GM19463 (cell line): ENCODE measurements at regions not wholly inside any gene's neighbourhood (a gene's known extent, or its start where the extent isn't known, plus 50 kb on each side); places are given as distances from the start of the nearest gene placed in this dataset.

Experiments used
- ATAC-seq: cut with Tn5 transposase; IDR thresholded peaks from one replicate; pipeline ENCODE4 v1.9.1; 2021; ENCODE audit warnings: mild to moderate bottlenecking, moderate library complexity; ENCODE audit not compliant: unreplicated experiment

DNA sequence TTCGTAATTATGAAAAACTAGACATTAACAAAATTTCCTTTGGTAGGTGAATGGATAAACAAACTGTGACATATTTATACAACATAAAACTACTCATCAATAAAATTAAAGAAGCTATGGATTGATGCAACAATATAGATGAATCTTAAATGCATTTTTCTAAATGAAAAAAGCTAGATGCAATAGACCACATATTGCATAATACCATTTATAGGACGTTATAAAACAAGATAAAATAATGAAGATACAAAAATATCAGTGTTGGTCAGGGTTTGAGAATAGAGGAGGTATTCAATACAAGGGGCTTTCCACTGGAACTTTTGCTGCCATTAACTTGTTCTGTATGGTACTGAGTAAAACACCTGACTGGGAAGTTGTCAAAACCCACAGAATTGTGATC lies 314.4 kb downstream of the GRB14 start:
- no peak for ATAC-seq

DNA sequence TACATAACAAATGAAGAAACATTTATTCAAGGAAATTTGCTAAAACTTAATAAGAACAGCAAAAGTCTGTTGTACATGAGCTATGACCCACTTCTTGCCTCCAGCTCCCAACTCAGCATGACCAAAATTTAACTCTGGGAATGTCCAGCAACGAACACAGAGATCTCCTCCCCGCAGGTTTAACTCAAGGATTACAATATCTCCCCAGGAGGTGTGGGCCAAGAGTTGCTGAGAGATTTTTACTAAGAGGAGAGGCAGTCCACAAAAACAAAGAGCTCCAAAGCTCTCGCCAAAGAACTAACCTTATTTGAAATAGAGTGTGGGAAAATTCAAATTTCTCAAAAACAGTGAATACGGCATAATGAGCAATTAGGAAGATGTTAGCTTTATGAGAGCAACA lies 318.5 kb downstream of the GRB14 start:
- no peak for ATAC-seq

DNA sequence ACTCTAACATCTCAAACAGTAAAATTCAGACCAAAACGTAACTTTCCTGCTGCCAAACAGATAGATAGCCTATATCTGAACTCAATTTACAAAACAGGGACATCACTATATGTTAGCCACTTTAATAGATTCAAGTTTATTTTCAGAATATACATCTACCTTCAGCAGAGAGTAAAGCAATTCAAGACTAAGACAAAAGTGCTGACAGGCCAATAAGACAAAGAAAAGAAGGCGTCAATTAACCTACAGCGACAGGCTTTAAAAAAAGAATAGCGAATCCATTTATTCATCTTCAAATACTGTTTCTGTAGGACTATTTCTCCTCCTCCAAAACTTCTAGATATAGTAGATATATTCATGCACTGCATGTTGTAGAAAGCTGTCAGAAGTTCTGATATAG lies 333.0 kb downstream of the GRB14 start:
- ATAC-seq, result no peak

DNA sequence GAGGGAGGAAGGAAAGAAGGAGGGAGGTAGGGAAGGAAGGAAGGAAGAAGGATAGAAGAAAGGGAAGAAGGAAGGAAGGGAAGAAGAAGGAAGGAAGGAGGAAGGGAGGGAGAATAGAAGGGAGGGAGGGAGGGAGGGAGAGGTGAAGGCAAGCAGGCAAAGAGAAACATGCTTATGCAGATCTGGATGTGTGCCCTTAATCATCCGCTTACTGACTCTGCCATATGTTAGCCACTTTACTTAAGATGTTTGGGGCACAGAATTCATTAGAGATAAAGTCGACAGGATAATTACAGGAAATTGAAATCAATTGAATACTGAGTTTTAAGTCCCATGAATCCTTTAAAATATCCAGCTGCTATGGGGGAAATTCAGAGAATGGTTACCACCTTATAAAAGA lies 334.2 kb downstream of the GRB14 start:
- ATAC-seq, result no peak

DNA sequence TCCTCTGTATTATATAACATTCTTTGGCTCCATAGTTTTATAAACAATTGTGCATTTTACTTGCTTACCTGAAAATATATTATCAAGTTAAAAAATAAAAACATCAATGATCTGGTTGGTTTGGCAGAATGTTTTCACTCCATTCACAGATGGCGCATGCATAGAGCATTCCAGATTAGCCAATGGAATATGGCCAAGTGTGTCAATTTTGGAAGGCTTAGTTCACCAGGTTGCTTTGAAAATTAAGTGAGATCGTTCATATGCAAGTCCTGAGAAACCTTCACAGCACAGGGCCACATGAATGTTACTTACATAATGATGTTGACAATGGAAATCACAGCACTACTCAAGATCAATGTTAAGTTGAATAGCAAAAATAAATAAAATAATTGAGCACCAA lies 335.7 kb downstream of the GRB14 start:
- ATAC-seq, result no peak

DNA sequence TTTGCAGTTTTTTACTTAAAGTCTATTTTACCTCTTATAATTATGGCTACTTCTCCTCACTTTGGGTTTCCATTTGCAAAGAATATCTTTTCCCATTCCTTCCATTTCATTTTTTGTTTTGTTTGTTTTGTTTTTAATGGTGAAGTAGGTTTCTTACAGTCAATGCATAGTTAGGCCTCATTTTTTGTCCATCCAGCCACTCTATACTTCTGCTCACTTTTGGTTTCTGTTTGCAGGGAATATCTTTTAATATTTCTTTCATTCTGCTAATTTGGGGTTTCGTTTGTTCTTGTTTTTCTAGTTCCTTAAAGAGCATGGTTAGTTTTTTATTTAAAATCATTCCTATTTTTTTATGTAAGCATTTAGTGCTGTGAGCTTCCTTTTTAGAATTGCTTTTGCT lies 339.4 kb downstream of the GRB14 start:
- ATAC-seq, result no peak

DNA sequence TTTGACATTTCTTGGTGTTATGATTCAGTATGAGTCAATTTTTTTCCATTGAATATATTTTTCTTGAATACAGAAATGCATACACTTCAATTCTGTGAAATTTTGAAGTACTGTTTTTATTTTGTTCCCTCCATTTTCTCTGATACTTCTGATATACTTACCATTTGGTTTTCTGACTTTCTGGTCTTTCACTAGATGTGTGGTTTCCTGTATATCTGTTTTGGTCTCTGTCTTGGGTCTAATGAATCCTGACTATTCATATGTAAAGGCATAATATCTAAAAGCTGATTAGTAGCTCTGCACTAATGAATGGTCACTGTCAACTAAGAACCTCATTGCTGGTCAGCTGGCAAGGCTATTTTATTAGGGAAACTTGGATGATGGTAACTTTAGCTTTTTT lies 345.6 kb downstream of the GRB14 start:
- no peak for ATAC-seq

DNA sequence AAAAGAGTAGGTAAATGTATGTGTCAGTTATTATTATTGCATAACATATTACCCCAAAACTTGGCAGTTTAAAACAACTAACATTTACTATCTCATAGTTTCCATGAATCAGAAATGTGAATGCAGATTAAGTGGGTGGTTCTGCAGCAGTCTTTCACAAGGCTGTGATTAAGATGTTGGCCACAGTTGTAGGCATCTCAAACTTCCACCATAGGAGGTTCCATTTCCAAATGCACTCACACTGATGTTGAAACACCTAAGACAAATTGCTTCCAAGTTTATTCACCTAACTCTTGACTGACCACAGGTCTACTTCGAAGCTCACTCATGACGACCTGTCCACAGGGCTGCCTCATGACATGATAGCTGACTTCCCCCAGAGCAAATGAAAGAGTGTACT lies 360.8 kb downstream of the GRB14 start:
- ATAC-seq, result no peak

DNA sequence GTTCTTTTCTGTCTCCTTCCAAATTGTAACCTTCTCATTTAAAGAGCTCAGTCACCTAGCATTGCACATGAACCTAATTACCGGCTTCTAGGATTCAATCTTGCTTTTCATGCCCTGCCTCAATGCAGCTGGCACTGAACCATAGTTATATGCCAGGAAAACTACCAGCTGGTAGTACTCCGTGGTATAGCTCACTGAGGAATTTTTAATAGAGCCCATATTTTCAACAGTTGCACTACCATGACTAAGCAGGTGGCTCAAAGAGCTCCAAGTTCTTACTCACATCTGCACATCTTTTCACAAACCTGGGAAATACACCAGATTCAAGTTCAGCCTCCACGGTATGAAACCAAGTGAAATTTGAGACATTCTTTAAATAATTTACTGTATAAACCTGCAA lies 363.5 kb downstream of the GRB14 start:
- no peak for ATAC-seq

DNA sequence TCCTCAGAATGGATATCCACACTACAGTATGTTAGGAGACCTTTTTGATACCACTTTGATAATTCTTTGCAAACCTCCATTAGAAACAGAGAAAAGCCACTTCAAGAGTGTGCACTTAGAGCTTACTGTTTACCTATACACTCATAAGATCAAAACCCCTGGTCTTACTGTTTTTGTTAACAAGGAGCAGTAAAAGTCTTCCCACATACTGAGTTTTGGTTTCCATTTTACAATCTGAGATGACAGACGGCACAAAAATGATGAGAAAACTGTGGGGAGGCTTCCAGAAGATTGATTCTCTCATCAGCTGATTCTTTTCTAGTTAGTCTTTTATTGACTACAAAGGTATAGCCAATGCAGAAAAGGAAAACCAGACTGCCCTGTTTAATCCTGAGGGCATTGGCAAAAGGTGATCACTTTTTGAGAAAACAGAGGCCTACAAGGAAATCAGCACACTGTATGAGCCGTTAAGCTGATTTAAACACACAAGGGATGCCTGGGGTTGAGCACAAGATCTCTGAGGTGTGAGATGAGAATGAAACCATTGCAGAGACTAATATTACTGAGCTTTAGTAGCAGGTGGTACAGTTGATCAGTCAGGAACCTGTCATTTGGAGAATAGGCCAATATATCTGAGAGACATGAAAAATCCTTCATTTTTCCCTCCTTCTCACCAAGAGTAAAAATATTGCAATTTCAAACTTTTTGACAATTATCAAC lies 368.6 kb downstream of the GRB14 start:
- ATAC-seq, result peak; percentile 78

DNA sequence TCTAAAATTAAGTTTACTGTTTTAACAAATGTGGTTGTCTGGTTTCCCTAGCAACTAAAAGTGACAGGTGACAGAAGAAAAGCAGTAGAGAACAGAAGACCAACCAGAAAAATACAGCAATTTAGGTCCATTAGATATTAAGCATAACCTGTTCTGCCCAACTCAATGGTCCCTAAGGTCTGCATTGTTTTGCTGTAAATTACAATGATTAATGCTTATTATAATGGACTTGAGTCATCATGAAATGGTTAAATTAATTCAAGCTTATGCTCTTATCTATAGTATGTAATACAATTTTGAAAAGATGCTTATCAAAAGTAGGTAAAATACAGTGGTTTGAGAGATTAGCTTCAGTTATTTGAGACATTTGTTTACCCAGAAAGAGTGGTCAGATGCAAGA lies 378.0 kb downstream of the GRB14 start:
- no peak for ATAC-seq

DNA sequence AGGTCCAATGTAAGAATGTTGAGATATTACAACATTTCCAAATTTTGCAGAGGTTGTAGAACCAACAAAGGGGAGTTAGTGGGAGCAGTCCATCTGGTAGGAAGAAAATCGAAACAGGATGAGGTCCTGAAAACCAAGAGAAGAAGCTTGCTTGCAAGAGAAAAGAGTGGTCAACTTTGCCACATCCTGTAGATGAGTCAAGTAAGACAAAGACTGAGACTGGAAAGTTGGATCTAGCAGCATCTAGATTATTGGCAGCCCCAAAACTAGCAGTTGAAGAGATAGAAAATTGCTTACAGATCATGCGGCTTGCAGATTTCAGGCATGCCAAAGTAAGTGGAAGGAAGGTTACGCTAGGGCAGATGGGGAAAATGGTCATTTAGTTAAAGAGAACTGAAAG lies 378.9 kb downstream of the GRB14 start:
- no peak for ATAC-seq

DNA sequence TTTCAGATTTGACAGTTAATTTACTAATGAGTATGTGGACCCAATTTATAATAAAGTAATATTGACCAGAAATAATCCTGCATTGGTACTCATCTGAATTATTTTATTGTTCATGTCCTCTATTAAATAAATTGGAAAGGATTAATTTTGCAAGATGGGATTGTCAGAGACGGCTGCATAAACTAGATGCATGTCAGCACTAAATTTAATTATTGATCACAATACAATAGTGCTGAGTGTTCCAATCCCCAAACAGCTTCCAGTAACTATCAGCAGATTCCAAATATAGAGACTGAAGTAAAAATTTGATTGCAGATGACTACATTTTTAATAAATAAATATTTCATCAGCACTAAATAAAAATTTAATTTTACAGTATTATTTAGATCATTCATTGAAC lies 387.2 kb downstream of the GRB14 start:
- no peak for ATAC-seq

DNA sequence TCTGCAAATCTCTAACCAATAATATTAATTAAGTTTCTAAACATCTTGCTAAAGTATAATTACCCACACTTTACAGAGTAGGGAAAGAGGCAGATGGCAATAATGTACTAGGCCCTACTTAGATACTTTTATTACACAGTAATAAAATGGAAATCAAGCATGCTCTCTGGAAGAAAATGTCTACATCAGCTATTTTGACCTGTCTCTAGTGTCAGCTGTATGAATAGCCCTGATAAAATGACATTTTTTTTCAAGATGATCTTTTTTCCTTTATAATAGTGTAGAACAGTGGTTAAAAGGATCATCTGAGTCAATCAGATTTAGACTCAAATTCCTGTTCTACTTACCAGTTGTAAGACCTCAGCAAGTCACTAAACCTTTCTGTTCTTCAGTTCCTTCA lies 397.3 kb downstream of the GRB14 start:
- no peak for ATAC-seq

DNA sequence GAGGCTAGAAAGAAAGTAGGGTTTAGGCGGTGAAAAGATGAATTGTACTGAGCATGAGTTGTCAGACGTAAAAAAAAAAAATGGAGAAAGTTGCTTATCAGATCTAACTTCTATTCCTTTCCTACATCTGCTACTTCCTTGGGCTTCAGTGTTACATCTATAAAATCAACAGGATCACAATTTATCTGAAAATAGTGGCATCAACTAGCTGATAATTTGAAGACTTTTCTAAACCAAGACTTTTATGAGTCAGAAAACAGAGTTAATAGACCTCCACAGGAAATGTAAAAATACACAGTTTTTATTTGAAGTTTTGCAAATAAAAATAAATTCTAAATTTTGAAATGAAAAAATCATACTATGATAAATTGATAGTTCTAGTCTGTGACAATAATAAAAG lies 399.8 kb downstream of the GRB14 start:
- ATAC-seq, result no peak

DNA sequence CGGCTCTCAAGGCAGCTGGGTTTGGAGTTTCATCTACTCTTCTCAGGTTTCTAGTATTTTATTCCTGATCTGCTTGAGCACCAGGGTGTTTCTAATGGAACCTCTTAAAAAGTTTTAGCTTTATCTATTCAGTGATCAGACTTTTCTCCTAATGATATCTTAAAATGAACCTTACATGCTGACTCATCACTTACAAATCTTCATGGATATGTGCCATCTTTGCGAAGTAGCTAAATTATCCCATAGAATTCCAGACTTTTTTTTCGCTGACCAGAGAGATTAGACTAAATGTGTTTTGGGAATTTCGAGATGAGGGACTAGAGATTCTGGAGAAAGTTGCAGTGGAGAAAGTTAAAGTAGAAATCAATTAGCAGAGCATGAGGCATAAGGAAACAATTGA lies 401.0 kb downstream of the GRB14 start:
- no peak for ATAC-seq

DNA sequence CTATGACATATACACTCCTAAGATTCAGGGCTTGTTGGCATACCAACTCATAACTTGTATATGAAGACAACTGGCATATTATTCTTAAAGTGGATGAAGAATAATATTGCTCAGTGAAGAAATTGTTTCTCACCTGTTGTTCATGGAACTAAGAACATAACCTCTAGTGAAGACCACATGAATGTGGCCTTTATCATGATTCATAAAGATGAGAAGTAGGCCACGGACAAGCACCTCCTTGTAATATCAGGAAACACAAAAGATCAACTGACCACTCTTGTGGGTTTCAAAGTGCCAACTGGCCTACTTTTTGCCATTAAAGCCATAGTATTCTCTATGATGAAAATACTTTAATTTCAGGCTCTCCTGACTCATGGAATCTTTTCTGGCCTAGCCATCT lies 407.4 kb downstream of the GRB14 start:
- no peak for ATAC-seq

DNA sequence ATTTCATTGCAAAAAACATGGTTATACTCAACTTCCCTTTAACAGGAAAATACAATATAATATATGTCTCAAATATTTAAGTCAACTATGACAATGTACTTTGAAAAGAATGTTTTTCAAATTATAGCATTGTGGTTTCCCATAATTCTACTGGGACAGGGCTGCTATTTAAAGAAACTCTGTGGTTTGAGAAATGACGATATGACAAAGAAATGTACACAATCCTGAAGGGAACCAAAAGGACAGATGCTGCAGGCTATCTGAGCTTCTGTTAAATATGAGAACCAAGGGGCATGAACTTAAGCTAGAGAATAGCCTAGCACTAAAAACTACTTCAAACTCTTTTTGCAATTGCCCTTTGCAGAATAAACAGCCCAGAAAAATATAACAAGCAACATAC lies 415.9 kb downstream of the GRB14 start:
- ATAC-seq, result no peak

DNA sequence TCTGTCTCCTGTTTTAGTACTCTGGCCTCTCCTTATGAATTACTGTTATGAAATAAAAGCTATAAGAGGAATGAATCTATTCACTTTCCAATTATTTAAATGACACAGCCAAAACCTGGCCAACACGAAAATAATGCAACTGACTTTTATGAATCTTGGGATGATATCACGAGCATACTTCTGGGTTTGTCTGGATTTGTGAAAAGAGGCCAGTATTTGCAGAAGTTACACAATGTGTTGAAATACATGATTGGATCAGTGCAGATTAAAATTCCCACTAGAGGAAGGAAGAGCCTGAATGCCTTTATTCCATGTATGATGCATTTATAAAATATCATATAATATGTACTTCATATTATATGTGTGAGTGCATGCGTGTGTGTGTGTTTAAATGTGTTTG lies 418.2 kb downstream of the GRB14 start:
- ATAC-seq, result no peak

DNA sequence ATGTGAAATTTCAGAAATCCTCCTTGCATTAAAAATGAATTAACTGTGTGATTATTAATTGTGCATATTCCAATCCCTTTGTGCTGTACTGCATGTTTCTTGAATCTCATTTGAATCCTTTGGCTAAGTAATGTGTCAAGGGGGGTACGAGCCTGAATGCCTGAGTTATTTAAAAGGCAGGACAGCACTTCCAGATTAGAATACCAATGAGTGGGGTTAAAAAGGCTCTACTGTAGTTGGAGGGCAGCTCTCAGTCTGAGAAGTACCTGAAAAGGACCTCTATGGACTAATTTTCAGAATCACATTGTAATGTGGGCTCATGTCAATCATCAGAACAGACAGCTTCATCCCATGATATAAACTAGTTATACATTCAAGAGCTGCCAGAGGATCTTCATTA lies 423.0 kb downstream of the GRB14 start:
- no peak for ATAC-seq

DNA sequence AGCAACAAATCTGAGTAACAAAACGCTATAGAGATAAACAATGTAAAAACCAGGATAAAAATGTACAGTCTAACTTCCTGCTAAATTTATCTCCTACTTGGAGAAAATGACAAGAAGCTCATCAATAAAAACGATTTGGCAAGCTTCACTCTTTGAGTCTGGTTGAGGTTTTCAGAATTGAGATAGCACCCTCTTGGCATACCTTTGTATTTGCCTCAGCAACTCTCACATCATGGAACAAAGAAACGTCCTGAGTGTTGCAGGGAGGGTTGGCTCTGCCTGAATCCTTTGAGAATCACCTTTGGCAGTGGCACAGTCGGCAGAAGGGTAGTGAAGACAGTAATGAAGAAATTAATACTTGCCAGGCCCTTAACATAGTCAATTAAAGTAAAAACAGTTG lies 430.6 kb downstream of the GRB14 start:
- no peak for ATAC-seq

DNA sequence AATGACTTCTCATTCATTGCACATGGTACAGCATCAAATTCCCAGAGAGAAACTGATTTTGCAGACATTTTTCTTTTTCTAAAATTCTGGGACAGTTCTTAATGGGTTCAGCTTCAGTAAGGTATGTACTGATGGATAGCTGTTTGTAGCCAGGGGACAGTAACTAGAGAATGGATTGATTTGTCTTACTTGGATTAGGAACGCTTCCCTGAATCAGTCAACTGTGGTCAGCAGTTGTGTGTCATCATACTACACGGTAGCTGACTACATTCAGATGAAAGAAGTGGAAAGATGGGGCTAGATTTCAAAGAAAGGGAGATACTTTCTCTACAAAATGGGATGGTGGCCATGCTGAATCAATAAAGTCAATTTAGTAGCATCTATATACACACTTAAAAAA lies 431.4 kb downstream of the GRB14 start:
- ATAC-seq, result no peak

DNA sequence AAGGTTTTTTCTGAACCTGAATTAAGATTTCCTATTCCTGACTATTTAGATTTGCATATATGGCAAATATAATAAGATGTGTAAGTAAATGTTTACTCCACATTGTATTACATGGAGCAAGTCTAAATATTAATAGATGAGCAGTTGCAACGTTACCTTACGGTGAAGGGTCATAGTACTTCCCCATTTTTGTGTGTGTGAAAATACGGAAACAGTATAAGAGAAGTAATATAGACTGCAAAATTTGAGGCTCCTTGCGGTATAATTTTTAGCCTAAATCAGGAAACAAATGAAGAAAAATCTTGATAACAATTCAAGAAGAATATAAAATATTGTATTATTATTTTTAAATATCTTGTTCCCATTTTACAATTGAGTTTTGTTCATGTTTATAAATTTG lies 434.2 kb downstream of the GRB14 start:
- ATAC-seq, result no peak

DNA sequence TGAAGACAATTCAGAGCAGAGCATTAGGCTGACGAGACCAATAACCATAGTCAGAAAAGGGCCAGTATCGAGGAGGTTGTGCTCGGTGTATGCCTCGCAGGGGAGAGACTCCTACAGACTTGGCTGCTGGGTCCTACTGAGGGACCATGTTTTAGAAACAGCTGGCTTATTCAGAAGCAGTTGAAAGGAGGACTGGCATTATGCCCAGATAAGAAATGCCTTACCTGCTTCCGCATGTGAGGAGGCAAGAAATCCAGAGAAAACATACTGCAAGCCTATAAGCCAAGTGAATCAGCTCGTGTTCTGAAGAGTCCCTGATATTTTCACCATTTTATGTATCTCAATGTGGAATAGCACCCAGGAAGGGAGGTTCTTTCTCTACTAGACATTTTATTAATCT lies 434.7 kb downstream of the GRB14 start:
- ATAC-seq, result no peak
